CD4-positive, alpha-beta T cell treated with Interleukin-4 for 1 hour (primary cell): ENCODE measurements at regions not wholly inside any gene's neighbourhood (a gene's known extent, or its start where the extent isn't known, plus 50 kb on each side); places are given as distances from the start of the nearest gene placed in this dataset.

Source experiments
- DNase-seq, 2 donors: peaks; one replicate each; pipeline ENCODE4 v3.0.0-alpha.2; 2020 to 2022

DNA sequence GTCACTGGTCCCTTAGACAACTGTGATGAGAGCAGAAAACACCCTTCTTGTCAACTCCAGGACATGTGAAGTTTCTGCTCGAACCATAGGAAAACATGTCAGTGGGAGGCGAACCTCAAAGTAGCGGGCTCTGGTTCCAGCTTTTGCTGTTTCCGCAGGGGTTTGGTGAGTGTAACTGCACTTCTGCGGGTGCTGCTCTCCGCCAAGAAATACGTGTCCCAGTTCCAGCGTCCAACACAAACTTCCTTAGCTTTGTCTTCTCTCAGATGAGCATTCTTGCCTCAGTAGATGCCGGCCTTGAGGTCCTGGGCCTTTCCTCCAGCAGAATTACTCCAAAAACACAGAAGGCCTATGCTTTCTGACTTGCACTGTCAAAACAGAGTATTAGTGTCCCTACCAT is 156.3 kb downstream of the FNDC1 start:
- DNase-seq: no peak

DNA sequence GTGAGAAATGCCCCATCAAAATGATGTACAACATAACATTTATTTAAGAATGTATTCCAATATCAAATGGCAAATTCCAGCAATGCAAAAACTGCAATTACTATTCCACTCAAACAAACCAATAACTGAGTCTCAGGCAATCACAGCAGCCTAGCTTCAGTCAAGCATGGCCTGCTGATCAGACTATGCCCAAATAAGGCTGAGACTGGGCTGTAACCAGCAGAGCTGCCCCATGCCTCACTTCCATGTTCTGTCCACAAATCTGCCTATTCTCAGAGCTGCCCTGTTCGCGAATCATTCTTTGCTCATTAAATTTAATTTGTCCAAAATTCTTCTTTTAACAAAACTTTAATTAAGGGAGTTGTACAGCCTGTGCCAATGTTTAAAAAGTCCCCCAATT is 155.4 kb downstream of the FNDC1 start:
- no peak for DNase-seq
